Testis (tissue), 2 donors: ENCODE measurements at regions not wholly inside any gene's neighbourhood (a gene's known extent, or its start where the extent isn't known, plus 50 kb on each side); places are given as distances from the start of the nearest gene placed in this dataset.

Source experiments
- DNase-seq: peaks from one replicate; pipeline ENCODE4 v3.0.0-alpha.2; 2019
- H3K27ac ChIP-seq, 2 donors: fragments of 200-600 bp; sonication (generic); one replicate each; pipeline ENCODE4 v1.5.1; 2019
- H3K27me3 ChIP-seq: fragments of 200-600 bp; sonication (generic); one replicate; pipeline ENCODE4 v1.5.1; 2019
- H3K36me3 ChIP-seq: fragments of 200-600 bp; sonication (generic); one replicate; pipeline ENCODE4 v1.5.1; 2017; ENCODE audit warnings: low read depth; ENCODE audit errors: missing control alignments
- H3K4me1 ChIP-seq: fragments of 200-600 bp; sonication (generic); one replicate; pipeline ENCODE4 v1.5.1; 2019
- H3K4me3 ChIP-seq, 2 donors: fragments of 200-600 bp; sonication (generic); one replicate each; pipeline ENCODE4 v1.5.1; 2017 to 2019
- H3K9me3 ChIP-seq: fragments of 200-600 bp; sonication (generic); one replicate; pipeline ENCODE4 v1.5.1; 2017
- CTCF ChIP-seq, 3 experiments: fragments of 450-650 bp in 2 of 3; fragments of 200-600 bp in 1 of 3; sonication (generic) in 1 of 3; IDR thresholded peaks; one replicate each; pipeline ENCODE4 v1.5.1; 2016 to 2019; ENCODE audit warnings: antibody characterized with exemption in 3 of 3, mild to moderate bottlenecking in 2 of 3, moderate library complexity in 1 of 3
- POLR2A ChIP-seq: fragments of 450-650 bp; IDR thresholded peaks from one replicate; pipeline ENCODE4 v1.6.1; 2017; ENCODE audit warnings: antibody characterized with exemption, mild to moderate bottlenecking, moderate library complexity
- WGBS, 2 donors: methylation state at CpG; one replicate each; pipeline ENCODE4 v1.1.5; 2018; 5-methylcytosine and 5-hydroxymethylcytosine counted together
- intact Hi-C: fragments of 100-400 bp; cut with DNase I; formaldehyde crosslinking; loops from one replicate; pipeline ENCODE4 v1.15.1; 2023; ENCODE audit warnings: low total_unique reads

- no peak for DNase-seq
- TF ChIP-seq CTCF (IDR thresholded peaks at IDR 0.05) (no peak), POLR2A (no peak)
- intact Hi-C loops, result no loop called here
- H3K9me3 ChIP-seq, result no peaks in the 10 kb centered on the region
- no peak overlapping the region for H3K27ac ChIP-seq
- no peaks in the 10 kb centered on the region for H3K4me1 ChIP-seq
- H3K27me3 ChIP-seq, result no peaks in the 10 kb centered on the region
- H3K4me3 ChIP-seq, result no peak overlapping the region
- H3K36me3 ChIP-seq, result no peaks in the 10 kb centered on the region
- WGBS, 2 donors, result 86 to 87% methylated on average over 8 of the region's 8 CpGs
Measured at GRCh38 chr9:126084696-126085095, 241.9 kb upstream of the MVB12B start.

GRCh38 chr9:126085170-126085569, 241.5 kb upstream of the MVB12B start:
- WGBS, 2 donors, result 56 to 69% methylated on average over 2 of the region's 2 CpGs
- no peaks in the 10 kb centered on the region for H3K36me3 ChIP-seq
- DNase-seq, result no peak
- no peaks in the 10 kb centered on the region for H3K4me1 ChIP-seq
- intact Hi-C loops, result no loop called here
- H3K9me3 ChIP-seq, result no peaks in the 10 kb centered on the region
- H3K27ac ChIP-seq, result no peak overlapping the region
- no peak for TF ChIP-seq POLR2A
- H3K27me3 ChIP-seq, result no peaks in the 10 kb centered on the region
- H3K4me3 ChIP-seq, result no peak overlapping the region

- no peaks in the 10 kb centered on the region for H3K4me1 ChIP-seq
- intact Hi-C loops, result no loop called here
- WGBS, 2 donors, result 75 to 82% methylated on average over 5 to 6 of the region's 6 CpGs
- H3K27me3 ChIP-seq, result no peaks in the 10 kb centered on the region
- no peak overlapping the region for H3K27ac ChIP-seq
- TF ChIP-seq POLR2A (no peak), CTCF (IDR thresholded peaks at IDR 0.05) (no peak)
- no peaks in the 10 kb centered on the region for H3K36me3 ChIP-seq
- DNase-seq, result no peak
- H3K9me3 ChIP-seq, result no peaks in the 10 kb centered on the region
- H3K4me3 ChIP-seq, result no peak overlapping the region
Measured at GRCh38 chr9:126088336-126088735, 238.3 kb upstream of the MVB12B start.

GRCh38 chr9:126089789-126090188, 236.8 kb upstream of the MVB12B start:
- no peak overlapping the region for H3K27ac ChIP-seq
- intact Hi-C loops, result no loop called here
- H3K4me1 ChIP-seq, result no peaks in the 10 kb centered on the region
- H3K4me3 ChIP-seq, result no peak overlapping the region
- no peaks in the 10 kb centered on the region for H3K27me3 ChIP-seq
- no peaks in the 10 kb centered on the region for H3K36me3 ChIP-seq
- no peak for DNase-seq
- no peaks in the 10 kb centered on the region for H3K9me3 ChIP-seq
- WGBS, 2 donors, result 85 to 100% methylated on average over 2 of the region's 2 CpGs
- TF ChIP-seq POLR2A (no peak), CTCF (IDR thresholded peaks at IDR 0.05) (no peak)

GRCh38 chr9:126093771-126094170, 232.9 kb upstream of the MVB12B start:
- DNase-seq, result peak; percentile 58
- intact Hi-C loops, result no loop called here
- H3K27me3 ChIP-seq, result no peaks in the 10 kb centered on the region
- H3K4me1 ChIP-seq, result no peaks in the 10 kb centered on the region
- H3K27ac ChIP-seq, result no peak overlapping the region
- H3K9me3 ChIP-seq, result no peaks in the 10 kb centered on the region
- no peak for TF ChIP-seq CTCF (IDR thresholded peaks at IDR 0.05)
- TF ChIP-seq POLR2A, result no peak
- no peaks in the 10 kb centered on the region for H3K36me3 ChIP-seq
- H3K4me3 ChIP-seq, result no peak overlapping the region
- 46 to 47% methylated on average over 8 to 9 of the region's 9 CpGs for WGBS, 2 donors
